ENCODE measurements at regions not wholly inside any gene's neighbourhood (a gene's known extent, or its start where the extent isn't known, plus 50 kb on each side); places are given as distances from the start of the nearest gene placed in this dataset.
A peak's percentile ranks its signal among the peaks of the same experiment; 100 is the strongest.

DNA sequence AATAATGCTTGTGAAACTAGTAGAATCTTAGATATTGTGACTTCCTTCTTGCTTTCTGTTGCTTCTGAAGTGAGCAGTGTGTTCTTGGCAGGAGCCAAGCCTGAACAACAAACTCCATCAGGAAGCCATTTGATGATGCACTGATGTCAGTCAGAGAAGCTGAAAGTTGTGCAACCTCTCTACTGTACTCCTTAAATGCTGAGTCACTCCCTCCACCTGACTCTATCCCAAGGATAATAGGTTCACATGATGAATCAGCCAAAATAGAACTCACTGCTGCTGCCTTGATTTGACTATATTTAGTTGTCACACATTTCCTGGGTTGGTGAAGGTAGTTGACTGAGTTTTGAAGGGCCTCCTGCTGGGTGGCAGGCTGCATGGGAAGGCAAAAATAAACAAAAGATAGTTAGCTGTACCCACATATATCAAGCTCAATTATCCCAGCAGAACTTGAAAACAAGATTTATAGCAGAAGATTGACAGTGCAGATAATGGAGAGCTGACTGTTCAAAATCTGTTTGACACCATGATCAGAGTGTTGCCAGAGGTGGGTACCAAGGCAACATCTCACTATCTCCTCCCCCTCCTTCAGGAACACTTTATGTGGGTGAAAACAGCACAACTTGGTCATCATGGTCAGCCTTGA lies 328.4 kb upstream of the DPH6 start:
- H3K9me3 ChIP-seq (ENCODE audit: control insufficient read depth, insufficient read depth, low read depth, low read length): no peaks in the 10 kb centered on the region
- POLR2A ChIA-PET: no interaction called here
- no peaks in the 10 kb centered on the region; the same call in 1 of the 2 replicates for H3K4me1 ChIP-seq (ENCODE audit: control insufficient read depth, insufficient read depth, low read length)
- H3K4me3 ChIP-seq (ENCODE audit: low read depth, low read length): no peak overlapping the region
- CTCF ChIA-PET: interaction anchor here (0.6 kb wide), 1 partner anchor 26 kb away, joined by 3 read pairs; no protein-coding TSS in a partner anchor
- H3K36me3 ChIP-seq (ENCODE audit: control insufficient read depth in 2 of 2, insufficient read depth in 1 of 2, low read length in 2 of 2): no peaks in the 10 kb centered on the region
- no peak overlapping the region for H3K27ac ChIP-seq (ENCODE audit: extremely low read depth, low read depth, low read length)
- TF ChIP-seq ZNF785 (tag by site-specific recombination; IDR thresholded peaks at IDR 0.05): no peak
- TF ChIP-seq ZNF626 (tag by site-specific recombination; IDR thresholded peaks at IDR 0.05): no peak
- TF ChIP-seq ZNF121 (tag by site-specific recombination; IDR thresholded peaks at IDR 0.05): no peak
- TF ChIP-seq ZNF426 (tag by site-specific recombination; IDR thresholded peaks at IDR 0.05): no peak
- no peak for TF ChIP-seq ZNF677 (tag by site-specific recombination; IDR thresholded peaks at IDR 0.05)
- TF ChIP-seq SP7 (tag by site-specific recombination; IDR thresholded peaks at IDR 0.05): peak; percentile 42; the same call in 1 of the 2 replicates
- TF ChIP-seq ZNF529 (tag by site-specific recombination; IDR thresholded peaks at IDR 0.05; ENCODE audit: insufficient replicate concordance): no peak
- TF ChIP-seq ZNF664 (tag by site-specific recombination; IDR thresholded peaks at IDR 0.05): no peak
- no peak for TF ChIP-seq HOXD13 (CRISPR knock-in tag; IDR thresholded peaks at IDR 0.05; ENCODE audit: borderline replicate concordance)
- TF ChIP-seq ZNF792 (tag by site-specific recombination; IDR thresholded peaks at IDR 0.05): no peak
- TF ChIP-seq ZNF302 (tag by site-specific recombination; IDR thresholded peaks at IDR 0.05; ENCODE audit: low read depth): no peak
- TF ChIP-seq ZNF223 (tag by site-specific recombination; IDR thresholded peaks at IDR 0.05): no peak
- no peak for TF ChIP-seq ZNF600 (tag by site-specific recombination; IDR thresholded peaks at IDR 0.05)
- TF ChIP-seq ZFP69B (tag by site-specific recombination; IDR thresholded peaks at IDR 0.05): no peak
- TF ChIP-seq ZNF274 (IDR thresholded peaks at IDR 0.05; ENCODE audit: low read length): no peak
- TF ChIP-seq ZNF274 (tag by site-specific recombination; IDR thresholded peaks at IDR 0.05; ENCODE audit: borderline replicate concordance): no peak
- no peak for TF ChIP-seq PRDM10 (tag by site-specific recombination; IDR thresholded peaks at IDR 0.05)
- no peak for TF ChIP-seq ZBTB17 (tag by site-specific recombination; IDR thresholded peaks at IDR 0.05)
- no peak for TF ChIP-seq ZNF768 (tag by site-specific recombination; IDR thresholded peaks at IDR 0.05)
- no peak for TF ChIP-seq ZNF488 (tag by site-specific recombination; IDR thresholded peaks at IDR 0.05)
- no peak for TF ChIP-seq ZNF214 (tag by site-specific recombination; IDR thresholded peaks at IDR 0.05; ENCODE audit: borderline replicate concordance)
- no peak for TF ChIP-seq ZNF341 (tag by site-specific recombination; IDR thresholded peaks at IDR 0.05; ENCODE audit: low read depth)
- no peak for TF ChIP-seq TCF7L2 (IDR thresholded peaks at IDR 0.05; ENCODE audit: borderline replicate concordance, low read depth, low read length)
- no peak for TF ChIP-seq ZNF2 (tag by site-specific recombination; IDR thresholded peaks at IDR 0.05)
- no peak for TF ChIP-seq SP3 (tag by site-specific recombination; IDR thresholded peaks at IDR 0.05)
- no peak for TF ChIP-seq ZNF266 (tag by site-specific recombination; IDR thresholded peaks at IDR 0.05; ENCODE audit: low read depth)
- TF ChIP-seq ZNF114 (tag by site-specific recombination; IDR thresholded peaks at IDR 0.05): no peak
- peak; percentile 11; the same call in 1 of the 2 replicates for TF ChIP-seq PRDM6 (tag by site-specific recombination; IDR thresholded peaks at IDR 0.05)
- 0 out of 2 replicates have a peak, but pooled peaks have one; percentile 16 for TF ChIP-seq ZNF660 (tag by site-specific recombination; IDR thresholded peaks at IDR 0.05)
- no peak for TF ChIP-seq ZBTB48 (tag by site-specific recombination; IDR thresholded peaks at IDR 0.05)
- TF ChIP-seq SP2 (tag by site-specific recombination; IDR thresholded peaks at IDR 0.05): no peak
- no peak for TF ChIP-seq ZNF610 (tag by site-specific recombination; IDR thresholded peaks at IDR 0.05; ENCODE audit: borderline replicate concordance)
- no peak for TF ChIP-seq ZNF561 (tag by site-specific recombination; IDR thresholded peaks at IDR 0.05; ENCODE audit: borderline replicate concordance)
- no peak for TF ChIP-seq OVOL3 (tag by site-specific recombination; IDR thresholded peaks at IDR 0.05)
- no peak for TF ChIP-seq ZNF140 (tag by site-specific recombination; IDR thresholded peaks at IDR 0.05)
- TF ChIP-seq PRDM1 (tag by site-specific recombination; IDR thresholded peaks at IDR 0.05): no peak

All from HEK293 (cell line).